Trophoblast cell (in vitro differentiated cells and primary cell): ENCODE measurements at regions not wholly inside any gene's neighbourhood (a gene's known extent, or its start where the extent isn't known, plus 50 kb on each side); places are given as distances from the start of the nearest gene placed in this dataset.

ENCODE experiments used
- DNase-seq, 2 donors: peaks; one replicate each; pipeline ENCODE4 v3.0.0-alpha.2; 2016
- H2AFZ ChIP-seq: 2 replicates; pipeline ENCODE4 v1.6.1; 2013; ENCODE audit warnings: low read length, moderate library complexity, mild to moderate bottlenecking; ENCODE audit not compliant: insufficient read depth, poor library complexity
- H2AK5ac ChIP-seq: 2 replicates; pipeline ENCODE4 v1.6.1; 2013; ENCODE audit warnings: mild to moderate bottlenecking, low read length
- H2BK120ac ChIP-seq: 2 replicates; pipeline ENCODE4 v1.6.1; 2013; ENCODE audit warnings: low read length, mild to moderate bottlenecking, moderate library complexity; ENCODE audit not compliant: insufficient read depth, poor library complexity
- H2BK12ac ChIP-seq: 2 replicates; pipeline ENCODE4 v1.6.1; 2013; ENCODE audit warnings: mild to moderate bottlenecking, low read length, moderate library complexity
- H2BK5ac ChIP-seq: 2 replicates; pipeline ENCODE4 v1.6.1; 2013; ENCODE audit warnings: low read length, low read depth, moderate library complexity, mild to moderate bottlenecking; ENCODE audit not compliant: poor library complexity
- H3K14ac ChIP-seq: 2 replicates; pipeline ENCODE4 v1.6.1; 2013; ENCODE audit warnings: mild to moderate bottlenecking, low read length
- H3K18ac ChIP-seq: 2 replicates; pipeline ENCODE4 v1.6.1; 2013; ENCODE audit warnings: mild to moderate bottlenecking, low read length
- H3K23ac ChIP-seq: 2 replicates; pipeline ENCODE4 v1.6.1; 2013; ENCODE audit warnings: low read length
- H3K27ac ChIP-seq: 2 replicates; pipeline ENCODE4 v1.5.1; 2013; ENCODE audit warnings: low read depth, mild to moderate bottlenecking, inconsistent platforms, low read length, moderate library complexity
- H3K27me3 ChIP-seq: 2 replicates; pipeline ENCODE4 v1.6.1; 2013; ENCODE audit warnings: inconsistent platforms, mild to moderate bottlenecking, low read length, moderate library complexity; ENCODE audit not compliant: insufficient read depth
- H3K36me3 ChIP-seq, 2 experiments: 1 replicate in 1 of 2; 2 replicates in 1 of 2; pipeline ENCODE4 v1.6.1; 2013; ENCODE audit warnings: low read length in 2 of 2, mild to moderate bottlenecking in 2 of 2, moderate library complexity in 1 of 2; ENCODE audit not compliant: insufficient read depth in 2 of 2, control insufficient read depth in 1 of 2
- H3K4ac ChIP-seq: 2 replicates; pipeline ENCODE4 v1.6.1; 2013; ENCODE audit warnings: low read depth, mild to moderate bottlenecking, low read length, moderate library complexity
- H3K4me1 ChIP-seq, 2 experiments: 1 replicate in 1 of 2; 2 replicates in 1 of 2; pipeline ENCODE4 v1.6.1; 2013; ENCODE audit warnings: low read length in 2 of 2, mild to moderate bottlenecking in 2 of 2, moderate library complexity in 1 of 2; ENCODE audit not compliant: insufficient read depth in 2 of 2, control insufficient read depth in 1 of 2
- H3K4me2 ChIP-seq: 2 replicates; pipeline ENCODE4 v1.6.1; 2013; ENCODE audit warnings: inconsistent platforms, mild to moderate bottlenecking, low read length, moderate library complexity
- H3K4me3 ChIP-seq: 2 replicates; pipeline ENCODE4 v1.5.1; 2013; ENCODE audit warnings: mild to moderate bottlenecking, low read depth, low read length, inconsistent platforms
- H3K79me1 ChIP-seq: one replicate; pipeline ENCODE4 v1.6.1; 2013; ENCODE audit warnings: low read length
- H3K79me2 ChIP-seq: 2 replicates; pipeline ENCODE4 v1.6.1; 2013; ENCODE audit warnings: low read length, mild to moderate bottlenecking; ENCODE audit not compliant: control insufficient read depth, insufficient read depth, poor library complexity
- H3K9ac ChIP-seq: 2 replicates; pipeline ENCODE4 v1.6.1; 2013; ENCODE audit warnings: mild to moderate bottlenecking, low read length
- H3K9me3 ChIP-seq: 2 replicates; pipeline ENCODE4 v1.6.1; 2013; ENCODE audit warnings: low read depth, mild to moderate bottlenecking, control low read depth, inconsistent platforms, low read length; ENCODE audit not compliant: insufficient read depth
- H4K12ac ChIP-seq: 2 replicates; pipeline ENCODE4 v1.6.1; 2013; ENCODE audit warnings: low read depth, mild to moderate bottlenecking, low read length, moderate library complexity
- H4K8ac ChIP-seq: 2 replicates; pipeline ENCODE4 v1.6.1; 2013; ENCODE audit warnings: low read depth, mild to moderate bottlenecking, low read length, moderate library complexity
- H4K91ac ChIP-seq: one replicate; pipeline ENCODE4 v1.6.1; 2013; ENCODE audit warnings: low read depth, mild to moderate bottlenecking, low read length, moderate library complexity
- WGBS: extraction: QIAGEN DNeasy Blood & Tissue Kit; methylation state at CpG from one replicate; pipeline ENCODE4 v1.1.7; 2013; ENCODE audit warnings: missing lambda C conversion rate; ENCODE audit not compliant: insufficient read length, insufficient coverage; ENCODE audit errors: extremely low coverage; 5-methylcytosine and 5-hydroxymethylcytosine counted together

DNA sequence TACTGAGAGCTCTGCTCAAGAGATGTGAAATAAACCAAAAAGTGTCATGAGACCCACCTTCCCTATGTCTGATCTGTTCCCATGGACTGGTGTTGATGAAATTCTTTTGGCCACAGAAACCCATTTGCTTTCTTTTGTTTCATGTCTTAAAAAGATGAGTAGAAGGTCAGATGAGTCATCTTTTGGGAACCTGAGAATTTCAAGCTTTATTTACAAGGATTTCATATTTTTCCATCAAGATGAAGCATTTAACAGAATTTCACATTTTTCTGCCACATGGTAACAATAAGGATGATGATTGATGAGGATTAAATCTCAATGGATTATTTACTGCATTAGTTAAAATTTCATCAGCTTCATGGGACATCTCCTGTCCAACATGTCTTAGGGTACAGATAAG is 337.8 kb downstream of the DEPDC1B start:
- H3K4me2 ChIP-seq, result no peak overlapping the region
- no peak overlapping the region for H4K12ac ChIP-seq
- no peaks in the 10 kb centered on the region for H3K79me1 ChIP-seq
- no peak overlapping the region for H2BK120ac ChIP-seq
- DNase-seq, result no peak
- H4K8ac ChIP-seq, result no peak overlapping the region
- no peak overlapping the region for H2AFZ ChIP-seq
- no peak overlapping the region for H3K9ac ChIP-seq
- H2BK12ac ChIP-seq, result no peak overlapping the region
- no peak overlapping the region for H4K91ac ChIP-seq
- no peak overlapping the region for H2AK5ac ChIP-seq
- H3K18ac ChIP-seq, result no peak overlapping the region
- no peaks in the 10 kb centered on the region for H3K9me3 ChIP-seq
- H3K4ac ChIP-seq, result no peak overlapping the region
- no peak overlapping the region for H3K27ac ChIP-seq
- no peaks in the 10 kb centered on the region for H3K79me2 ChIP-seq
- no peaks in the 10 kb centered on the region for H3K36me3 ChIP-seq
- no peaks in the 10 kb centered on the region for H3K27me3 ChIP-seq
- H3K14ac ChIP-seq, result no peak overlapping the region
- no peaks in the 10 kb centered on the region for H3K4me1 ChIP-seq
- no peak overlapping the region for H2BK5ac ChIP-seq
- no peak overlapping the region for H3K4me3 ChIP-seq
- H3K23ac ChIP-seq, result no peak overlapping the region

DNA sequence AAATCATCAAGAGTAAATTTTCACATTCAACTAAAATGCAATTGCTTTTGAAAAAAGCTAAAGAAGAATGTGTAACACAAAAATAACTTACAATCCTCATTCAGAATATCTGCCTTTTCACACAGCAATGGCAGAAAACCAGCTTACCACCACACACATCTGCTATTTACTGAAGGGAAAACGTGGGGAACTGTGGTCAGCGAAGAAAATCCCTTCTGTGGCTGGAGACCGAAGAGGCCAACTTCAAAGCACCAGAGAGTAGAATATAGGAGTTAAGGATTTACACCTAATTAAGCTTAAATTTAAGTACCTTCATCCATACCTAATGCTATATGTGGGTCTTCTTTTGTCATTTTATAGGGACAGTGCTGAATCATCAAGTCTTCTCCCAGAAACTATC is 339.6 kb downstream of the DEPDC1B start:
- no CpG with 5 or more reads among the region's 3 CpGs for WGBS

DNA sequence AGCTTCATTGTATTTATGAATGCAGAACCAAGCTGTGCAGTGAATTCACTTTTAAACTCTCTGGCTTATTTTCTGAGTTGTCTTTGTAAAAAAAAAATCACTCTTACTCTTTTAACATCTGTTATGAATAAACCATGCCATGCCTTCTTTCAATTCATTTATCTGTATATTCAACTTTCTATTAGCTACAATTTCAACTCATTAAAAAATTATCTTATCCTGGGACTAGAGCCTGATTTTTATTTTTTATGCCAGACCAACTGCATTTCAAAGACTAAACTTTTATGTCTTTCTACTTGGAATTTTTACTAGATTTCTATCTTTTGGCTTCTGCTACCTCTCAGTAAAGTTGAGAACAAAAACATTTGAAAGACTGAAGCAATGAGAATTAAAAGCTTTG is 342.7 kb downstream of the DEPDC1B start:
- H3K79me1 ChIP-seq, result no peaks in the 10 kb centered on the region
- no peaks in the 10 kb centered on the region for H3K79me2 ChIP-seq
- H3K9ac ChIP-seq, result no peak overlapping the region
- no peak overlapping the region for H4K8ac ChIP-seq
- H3K18ac ChIP-seq, result no peak overlapping the region
- H4K91ac ChIP-seq, result no peak overlapping the region
- no peaks in the 10 kb centered on the region for H3K36me3 ChIP-seq
- no peak for DNase-seq
- H3K4me1 ChIP-seq, result no peaks in the 10 kb centered on the region
- H4K12ac ChIP-seq, result no peak overlapping the region
- H3K23ac ChIP-seq, result no peak overlapping the region
- no peak overlapping the region for H2BK12ac ChIP-seq
- H3K27me3 ChIP-seq, result no peaks in the 10 kb centered on the region
- H2BK120ac ChIP-seq, result no peak overlapping the region
- H3K9me3 ChIP-seq, result no peaks in the 10 kb centered on the region
- H2AFZ ChIP-seq, result no peak overlapping the region
- H3K4me2 ChIP-seq, result no peak overlapping the region
- H3K14ac ChIP-seq, result no peak overlapping the region
- no peak overlapping the region for H2BK5ac ChIP-seq
- H3K4ac ChIP-seq, result no peak overlapping the region
- no peak overlapping the region for H3K27ac ChIP-seq
- H2AK5ac ChIP-seq, result no peak overlapping the region
- no peak overlapping the region for H3K4me3 ChIP-seq

More for the DNA sequence above, 339.6 kb downstream of the DEPDC1B start:
- Histone ChIP-seq H3K79me2 (no peaks in the 10 kb centered on the region), H3K18ac (no peak overlapping the region), H3K9me3 (no peaks in the 10 kb centered on the region), H2AFZ (no peak overlapping the region), H3K9ac (no peak overlapping the region), H3K14ac (no peak overlapping the region), H3K27ac (no peak overlapping the region), H4K91ac (no peak overlapping the region), H3K4me1 (no peaks in the 10 kb centered on the region), H3K4me2 (no peak overlapping the region), H2AK5ac (no peak overlapping the region), H3K4ac (no peak overlapping the region), H2BK5ac (no peak overlapping the region), H2BK12ac (no peak overlapping the region), H3K36me3 (no peaks in the 10 kb centered on the region), H3K23ac (no peak overlapping the region), H3K4me3 (no peak overlapping the region), H2BK120ac (no peak overlapping the region), H3K27me3 (no peaks in the 10 kb centered on the region), H4K8ac (no peak overlapping the region), H3K79me1 (no peaks in the 10 kb centered on the region), H4K12ac (no peak overlapping the region)
- no peak for DNase-seq

DNA sequence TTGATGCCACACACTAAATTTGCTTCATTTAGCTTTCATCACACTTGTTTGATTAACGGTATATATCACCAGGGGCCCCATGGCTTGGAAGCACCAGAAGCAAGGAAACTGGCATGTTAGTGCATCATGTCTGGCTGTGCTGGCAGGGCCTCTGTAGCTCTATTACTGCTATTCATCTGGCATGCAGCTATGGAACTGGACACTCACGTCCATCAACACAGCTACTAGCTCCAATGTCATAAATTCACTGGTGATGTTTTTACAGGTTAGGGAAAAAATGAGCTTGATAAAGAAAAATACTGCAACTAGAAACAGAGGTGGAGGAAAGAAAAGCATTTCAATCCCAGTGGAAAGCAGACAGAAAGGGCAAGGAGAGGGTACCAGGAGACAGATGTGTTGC is 343.2 kb downstream of the DEPDC1B start:
- Histone ChIP-seq H3K79me1 (no peaks in the 10 kb centered on the region), H2BK12ac (no peak overlapping the region), H3K36me3 (no peaks in the 10 kb centered on the region), H3K4me2 (no peak overlapping the region), H3K4ac (no peak overlapping the region), H3K27me3 (no peaks in the 10 kb centered on the region), H3K9ac (no peak overlapping the region), H3K4me3 (no peak overlapping the region), H4K91ac (no peak overlapping the region), H2AK5ac (no peak overlapping the region), H3K14ac (no peak overlapping the region), H2BK5ac (no peak overlapping the region), H3K79me2 (no peaks in the 10 kb centered on the region), H4K8ac (no peak overlapping the region), H3K27ac (no peak overlapping the region), H2BK120ac (no peak overlapping the region), H3K9me3 (no peaks in the 10 kb centered on the region), H3K18ac (no peak overlapping the region), H3K4me1 (no peaks in the 10 kb centered on the region), H4K12ac (no peak overlapping the region), H2AFZ (no peak overlapping the region), H3K23ac (no peak overlapping the region)
- WGBS, result no CpG with 5 or more reads among the region's 2 CpGs
- DNase-seq, result no peak

DNA sequence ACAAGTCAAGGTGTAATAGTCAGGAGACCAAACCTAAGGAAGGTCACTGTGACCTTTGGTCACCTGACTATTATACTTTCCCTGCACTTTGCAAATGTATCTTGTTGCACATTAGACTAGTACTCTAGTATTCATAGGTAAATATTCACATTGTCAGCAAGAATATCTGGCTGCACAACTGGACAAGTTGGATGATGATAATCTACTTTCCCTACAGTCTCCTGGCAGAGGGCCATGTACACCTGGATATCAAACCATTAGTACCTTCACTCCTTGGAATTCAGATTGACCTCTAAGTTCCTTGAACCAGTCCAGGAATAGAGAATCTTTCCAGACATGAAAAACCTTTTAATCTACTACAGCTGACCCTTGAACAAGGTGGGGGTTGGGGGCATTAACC is 344.8 kb downstream of the DEPDC1B start:
- H2AFZ ChIP-seq, result no peak overlapping the region
- no peak overlapping the region for H3K27ac ChIP-seq
- DNase-seq, result no peak
- H2AK5ac ChIP-seq, result no peak overlapping the region
- H3K79me1 ChIP-seq, result no peaks in the 10 kb centered on the region
- H2BK120ac ChIP-seq, result no peak overlapping the region
- no peak overlapping the region for H2BK5ac ChIP-seq
- H3K36me3 ChIP-seq, result no peaks in the 10 kb centered on the region
- H3K18ac ChIP-seq, result no peak overlapping the region
- no peak overlapping the region for H3K9ac ChIP-seq
- no peak overlapping the region for H2BK12ac ChIP-seq
- H3K4me3 ChIP-seq, result no peak overlapping the region
- H3K4me2 ChIP-seq, result no peak overlapping the region
- H3K23ac ChIP-seq, result no peak overlapping the region
- no peak overlapping the region for H3K4ac ChIP-seq
- H4K91ac ChIP-seq, result no peak overlapping the region
- no peak overlapping the region for H3K14ac ChIP-seq
- no peaks in the 10 kb centered on the region for H3K9me3 ChIP-seq
- H4K8ac ChIP-seq, result no peak overlapping the region
- no peaks in the 10 kb centered on the region for H3K27me3 ChIP-seq
- H3K4me1 ChIP-seq, result no peaks in the 10 kb centered on the region
- H3K79me2 ChIP-seq, result no peaks in the 10 kb centered on the region
- no peak overlapping the region for H4K12ac ChIP-seq
